CD14-positive monocyte (primary cell): ENCODE measurements at regions not wholly inside any gene's neighbourhood (a gene's known extent, or its start where the extent isn't known, plus 50 kb on each side); places are given as distances from the start of the nearest gene placed in this dataset.

ENCODE experiments used
- DNase-seq, 3 donors: peaks; one replicate each; pipeline ENCODE4 v3.0.0-alpha.2; 2011 to 2022
- H2AFZ ChIP-seq: 2 replicates; pipeline ENCODE4 v1.6.0; 2012; ENCODE audit warnings: mild to moderate bottlenecking, low read depth, low read length, inconsistent platforms; ENCODE audit not compliant: insufficient read depth, poor library complexity, severe bottlenecking
- H3K27ac ChIP-seq, 2 donors: 1 replicate in 1 of 2; 2 replicates in 1 of 2; pipeline ENCODE4 v1.5.1; 2012 to 2013; ENCODE audit warnings: low read length in 2 of 2, control low read depth in 1 of 2, inconsistent platforms in 1 of 2, low read depth in 1 of 2, mild to moderate bottlenecking in 1 of 2
- H3K27me3 ChIP-seq, 2 donors: one replicate each; pipeline versions ENCODE4 v1.6.0 to v1.6.1; 2011 to 2013; ENCODE audit warnings: low read length in 2 of 2; ENCODE audit not compliant: control insufficient read depth in 2 of 2, insufficient read depth in 2 of 2
- H3K36me3 ChIP-seq, 2 donors: replicated peaks in 1 of 2; 1 replicate in 1 of 2; 2 replicates in 1 of 2; pipeline versions ENCODE4 v1.5.1 to v1.6.1; 2012 to 2013; ENCODE audit warnings: low read length in 2 of 2, control low read depth in 1 of 2, inconsistent platforms in 1 of 2, mild to moderate bottlenecking in 1 of 2; ENCODE audit not compliant: insufficient read depth in 2 of 2, control insufficient read depth in 1 of 2
- H3K4me1 ChIP-seq, 2 donors: 1 replicate in 1 of 2; 2 replicates in 1 of 2; pipeline versions ENCODE4 v1.5.1 to v1.6.1; 2012 to 2013; ENCODE audit warnings: low read length in 2 of 2, control low read depth in 1 of 2, inconsistent platforms in 1 of 2, mild to moderate bottlenecking in 1 of 2, moderate library complexity in 1 of 2; ENCODE audit not compliant: insufficient read depth in 2 of 2, control insufficient read depth in 1 of 2
- H3K4me2 ChIP-seq: replicated peaks from 2 replicates; pipeline ENCODE3; 2012; ENCODE audit warnings: low read length, moderate library complexity, mild to moderate bottlenecking; ENCODE audit not compliant: poor library complexity, severe bottlenecking; ENCODE audit errors: extremely low read depth
- H3K4me3 ChIP-seq, 3 experiments: fragments of 200-600 bp in 1 of 3; sonication (generic) in 1 of 3; replicated peaks in 1 of 3; 1 replicate in 2 of 3; 2 replicates in 1 of 3; pipeline ENCODE4 v1.5.1; 2011 to 2013; ENCODE audit warnings: low read length in 3 of 3, mild to moderate bottlenecking in 3 of 3, control low read depth in 2 of 3, low read depth in 2 of 3, inconsistent platforms in 1 of 3, moderate library complexity in 1 of 3
- H3K79me2 ChIP-seq: 2 replicates; pipeline ENCODE4 v1.6.0; 2012; ENCODE audit warnings: mild to moderate bottlenecking, control low read depth, inconsistent platforms, low read length, moderate library complexity; ENCODE audit not compliant: insufficient read depth
- H3K9ac ChIP-seq: 2 replicates; pipeline ENCODE4 v1.6.0; 2017; ENCODE audit warnings: low read length, mild to moderate bottlenecking; ENCODE audit not compliant: insufficient read depth, poor library complexity, severe bottlenecking
- H3K9me3 ChIP-seq, 2 donors: replicated peaks in 1 of 2; 1 replicate in 1 of 2; 2 replicates in 1 of 2; pipeline versions ENCODE4 v1.5.1 to v1.6.1; 2012 to 2013; ENCODE audit warnings: low read length in 2 of 2, control low read depth in 1 of 2; ENCODE audit not compliant: control insufficient read depth in 1 of 2, insufficient read depth in 1 of 2
- H4K20me1 ChIP-seq: 2 replicates; pipeline ENCODE4 v1.6.0; 2012; ENCODE audit warnings: mild to moderate bottlenecking, low read length, control low read depth, moderate library complexity; ENCODE audit not compliant: insufficient read depth
- H3K27ac Mint-ChIP-seq, 7 donors: one replicate each; pipeline ENCODE4 v1.8.0; 2020; ENCODE audit warnings: mild to moderate bottlenecking in 7 of 7, mixed read lengths in 7 of 7, moderate library complexity in 6 of 7, inconsistent platforms in 2 of 7
- H3K27me3 Mint-ChIP-seq, 3 donors: one replicate each; pipeline ENCODE4 v1.8.0; 2021 to 2022; ENCODE audit warnings: low read depth in 3 of 3, mild to moderate bottlenecking in 3 of 3, mixed read lengths in 3 of 3, moderate library complexity in 3 of 3, inconsistent platforms in 1 of 3
- H3K36me3 Mint-ChIP-seq, 2 donors: one replicate each; pipeline ENCODE4 v1.8.0; 2020; ENCODE audit warnings: mixed read lengths in 2 of 2, inconsistent platforms in 1 of 2, mild to moderate bottlenecking in 1 of 2
- H3K4me1 Mint-ChIP-seq: one replicate; pipeline ENCODE4 v1.8.0; 2020; ENCODE audit warnings: mild to moderate bottlenecking, mixed read lengths
- H3K4me3 Mint-ChIP-seq, 2 donors: one replicate each; pipeline ENCODE4 v1.8.0; 2020; ENCODE audit warnings: mild to moderate bottlenecking in 2 of 2, mixed read lengths in 2 of 2, moderate library complexity in 1 of 2
- H3K9me3 Mint-ChIP-seq, 7 donors: one replicate each; pipeline ENCODE4 v1.8.0; 2020 to 2022; ENCODE audit warnings: mixed read lengths in 7 of 7, mild to moderate bottlenecking in 6 of 7, moderate library complexity in 6 of 7, inconsistent platforms in 2 of 7
- WGBS: methylation state at CpG from one replicate; pipeline ENCODE4 v1.1.5; 2013; ENCODE audit warnings: missing lambda C conversion rate; ENCODE audit not compliant: insufficient coverage; 5-methylcytosine and 5-hydroxymethylcytosine counted together
- intact Hi-C, 2 donors: fragments of 100-400 bp; cut with micrococcal nuclease; formaldehyde crosslinking; loops; one replicate each; pipeline versions ENCODE4 v1.15.0 to v1.15.1; 2023
- TF ChIP-seq, protein P1 (sequence below): fragments of 200-600 bp; IDR thresholded peaks from one replicate; pipeline ENCODE4 v1.8.0; 2022; ENCODE audit warnings: antibody characterized with exemption, mild to moderate bottlenecking

DNA sequence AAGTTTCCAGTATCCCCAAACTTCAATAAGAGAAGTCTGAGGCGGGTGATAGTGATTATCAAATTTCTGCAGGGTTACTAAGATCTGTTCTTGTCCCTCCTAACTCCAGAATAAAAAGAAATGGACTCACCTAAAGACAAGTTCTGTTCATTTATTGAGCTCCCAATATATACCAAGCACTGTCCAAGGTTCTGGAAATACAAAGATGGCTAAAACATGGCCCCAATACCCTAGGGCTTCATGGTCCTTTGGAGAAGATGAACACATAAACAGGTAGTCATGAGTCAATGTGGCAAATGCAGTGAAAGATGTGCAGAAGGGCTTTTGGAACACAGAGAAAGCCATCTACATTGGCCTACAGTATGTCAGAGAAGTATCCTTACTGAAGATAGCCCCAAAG lies 231.2 kb downstream of the PPP1R2C start:
- H3K9ac ChIP-seq, result no peak overlapping the region
- no peaks in the 10 kb centered on the region for H3K4me1 ChIP-seq
- Mint-ChIP-seq H3K4me1 (no peaks in the 10 kb centered on the region), H3K9me3 (peaks cover 0 to 11% (median 4%) of the 10 kb centered on the region in 7 donors), H3K27ac (no peak overlapping the region), H3K4me3 (no peak overlapping the region), H3K36me3 (no peaks in the 10 kb centered on the region), H3K27me3 (no peaks in the 10 kb centered on the region)
- H3K79me2 ChIP-seq, result no peaks in the 10 kb centered on the region
- no peak overlapping the region for H3K4me3 ChIP-seq
- no peaks in the 10 kb centered on the region for H3K36me3 ChIP-seq
- H2AFZ ChIP-seq, result no peak overlapping the region
- H3K4me2 ChIP-seq, result no peak overlapping the region
- intact Hi-C loops, result no loop called here
- H4K20me1 ChIP-seq, result no peaks in the 10 kb centered on the region
- no peaks in the 10 kb centered on the region for H3K27me3 ChIP-seq
- no CpG with 5 or more reads among the region's 1 CpG for WGBS
- H3K9me3 ChIP-seq, result peaks cover 0 to 15% of the 10 kb centered on the region in 2 donors
- no peak overlapping the region for H3K27ac ChIP-seq
- TF ChIP-seq, protein P1, sequence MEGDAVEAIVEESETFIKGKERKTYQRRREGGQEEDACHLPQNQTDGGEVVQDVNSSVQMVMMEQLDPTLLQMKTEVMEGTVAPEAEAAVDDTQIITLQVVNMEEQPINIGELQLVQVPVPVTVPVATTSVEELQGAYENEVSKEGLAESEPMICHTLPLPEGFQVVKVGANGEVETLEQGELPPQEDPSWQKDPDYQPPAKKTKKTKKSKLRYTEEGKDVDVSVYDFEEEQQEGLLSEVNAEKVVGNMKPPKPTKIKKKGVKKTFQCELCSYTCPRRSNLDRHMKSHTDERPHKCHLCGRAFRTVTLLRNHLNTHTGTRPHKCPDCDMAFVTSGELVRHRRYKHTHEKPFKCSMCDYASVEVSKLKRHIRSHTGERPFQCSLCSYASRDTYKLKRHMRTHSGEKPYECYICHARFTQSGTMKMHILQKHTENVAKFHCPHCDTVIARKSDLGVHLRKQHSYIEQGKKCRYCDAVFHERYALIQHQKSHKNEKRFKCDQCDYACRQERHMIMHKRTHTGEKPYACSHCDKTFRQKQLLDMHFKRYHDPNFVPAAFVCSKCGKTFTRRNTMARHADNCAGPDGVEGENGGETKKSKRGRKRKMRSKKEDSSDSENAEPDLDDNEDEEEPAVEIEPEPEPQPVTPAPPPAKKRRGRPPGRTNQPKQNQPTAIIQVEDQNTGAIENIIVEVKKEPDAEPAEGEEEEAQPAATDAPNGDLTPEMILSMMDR, result no peak
- DNase-seq, result no peak

DNA sequence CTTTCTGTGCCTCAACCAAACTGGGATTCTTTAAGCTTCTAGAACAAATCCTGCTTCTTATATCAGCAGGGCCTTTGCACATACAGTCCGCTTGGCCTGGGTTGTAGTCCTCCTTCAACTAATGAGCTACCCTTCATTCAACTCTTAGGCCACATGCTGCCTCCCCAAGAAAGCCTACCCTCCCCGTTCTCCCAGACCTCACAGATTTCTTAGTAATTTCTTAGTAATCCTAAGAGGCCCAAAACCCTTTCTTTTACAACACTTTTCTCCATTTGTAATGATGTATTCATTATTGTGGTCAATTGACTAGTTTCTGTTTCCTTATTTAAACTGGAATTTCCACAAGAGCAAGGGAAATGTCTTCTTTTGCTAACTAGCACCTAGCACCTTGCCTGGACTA lies 233.1 kb downstream of the PPP1R2C start:
- Histone ChIP-seq H3K9ac (no peak overlapping the region), H3K4me1 (no peaks in the 10 kb centered on the region), H2AFZ (no peak overlapping the region), H3K27ac (no peak overlapping the region), H3K9me3 (peaks cover 0 to 15% of the 10 kb centered on the region in 2 donors), H4K20me1 (no peaks in the 10 kb centered on the region), H3K36me3 (no peaks in the 10 kb centered on the region), H3K4me2 (no peak overlapping the region), H3K4me3 (no peak overlapping the region), H3K27me3 (no peaks in the 10 kb centered on the region), H3K79me2 (no peaks in the 10 kb centered on the region)
- Mint-ChIP-seq H3K36me3 (no peaks in the 10 kb centered on the region), H3K27me3 (no peaks in the 10 kb centered on the region), H3K27ac (no peak overlapping the region), H3K9me3 (peaks cover 0 to 11% (median 4%) of the 10 kb centered on the region in 7 donors), H3K4me3 (no peak overlapping the region), H3K4me1 (no peaks in the 10 kb centered on the region)
- TF ChIP-seq, protein P1, result no peak
- no peak for DNase-seq
- intact Hi-C loops, result no loop called here
- WGBS, result 100% methylated on average over 1 of the region's 2 CpGs
